ENCODE measurements at regions not wholly inside any gene's neighbourhood (a gene's known extent, or its start where the extent isn't known, plus 50 kb on each side); places are given as distances from the start of the nearest gene placed in this dataset.

DNA sequence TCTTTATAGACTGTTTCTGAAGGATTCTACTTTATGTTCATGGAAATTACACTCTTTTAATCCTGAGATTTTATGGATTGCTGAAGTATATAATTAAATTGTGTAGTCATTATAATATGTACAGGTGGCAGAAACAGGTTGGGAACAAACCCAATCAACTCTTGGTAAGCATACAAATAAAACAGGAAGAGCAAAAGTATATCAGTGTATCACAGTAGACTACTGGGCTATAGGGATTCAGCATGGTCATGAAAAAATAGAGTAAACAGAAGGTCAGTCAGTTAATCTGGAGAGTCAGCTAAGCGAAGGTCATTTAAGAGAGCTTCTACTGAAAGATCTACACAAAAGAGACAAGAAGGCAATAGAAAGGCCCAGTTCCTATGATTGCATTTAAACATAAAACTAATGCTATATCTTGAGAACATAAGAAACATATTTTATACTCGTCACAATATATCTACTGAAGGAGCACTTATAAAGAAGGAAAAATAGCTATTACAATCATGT is 178.9 kb upstream of the ECI2 start:
- TF ChIP-seq, protein P1, sequence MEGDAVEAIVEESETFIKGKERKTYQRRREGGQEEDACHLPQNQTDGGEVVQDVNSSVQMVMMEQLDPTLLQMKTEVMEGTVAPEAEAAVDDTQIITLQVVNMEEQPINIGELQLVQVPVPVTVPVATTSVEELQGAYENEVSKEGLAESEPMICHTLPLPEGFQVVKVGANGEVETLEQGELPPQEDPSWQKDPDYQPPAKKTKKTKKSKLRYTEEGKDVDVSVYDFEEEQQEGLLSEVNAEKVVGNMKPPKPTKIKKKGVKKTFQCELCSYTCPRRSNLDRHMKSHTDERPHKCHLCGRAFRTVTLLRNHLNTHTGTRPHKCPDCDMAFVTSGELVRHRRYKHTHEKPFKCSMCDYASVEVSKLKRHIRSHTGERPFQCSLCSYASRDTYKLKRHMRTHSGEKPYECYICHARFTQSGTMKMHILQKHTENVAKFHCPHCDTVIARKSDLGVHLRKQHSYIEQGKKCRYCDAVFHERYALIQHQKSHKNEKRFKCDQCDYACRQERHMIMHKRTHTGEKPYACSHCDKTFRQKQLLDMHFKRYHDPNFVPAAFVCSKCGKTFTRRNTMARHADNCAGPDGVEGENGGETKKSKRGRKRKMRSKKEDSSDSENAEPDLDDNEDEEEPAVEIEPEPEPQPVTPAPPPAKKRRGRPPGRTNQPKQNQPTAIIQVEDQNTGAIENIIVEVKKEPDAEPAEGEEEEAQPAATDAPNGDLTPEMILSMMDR (IDR thresholded peaks at IDR 0.05), result no peak
- no peak for TF ChIP-seq TCF7L2 (IDR thresholded peaks at IDR 0.05; ENCODE audit: low read depth, low read length)

Measured in Panc1 (cell line).